Ureter (tissue), 1 donor: ENCODE measurements at regions not wholly inside any gene's neighbourhood (a gene's known extent, or its start where the extent isn't known, plus 50 kb on each side); places are given as distances from the start of the nearest gene placed in this dataset.

Experiments used
- DNase-seq: peaks from one replicate; pipeline ENCODE4 v3.0.0-alpha.2; 2020; ENCODE audit warnings: low spot score
- donor health status: DM: yes; HTN: yes; CAD: no.

GRCh38 chr12:83823386-83824045, 1089.1 kb downstream of the SLC6A15 start:
- no peak for DNase-seq

DNA sequence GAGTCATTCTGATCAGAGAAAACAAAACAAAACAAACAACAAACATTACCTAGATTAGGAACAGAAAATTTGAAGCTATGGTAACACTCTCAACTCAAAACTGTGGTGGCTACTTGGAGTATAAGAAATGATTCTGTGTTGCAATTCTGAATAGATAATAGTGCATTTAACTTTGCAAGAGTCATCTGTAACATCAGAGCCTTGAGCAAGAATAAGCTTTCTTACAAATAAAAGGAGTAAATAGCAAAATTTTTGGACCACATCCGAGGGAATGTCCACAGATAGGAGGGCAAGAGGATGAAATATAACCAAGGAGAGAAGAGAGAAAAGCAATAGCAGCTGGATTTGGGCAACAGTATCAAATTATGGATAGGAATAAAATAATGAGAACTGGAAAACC, 1090.6 kb downstream of the SLC6A15 start:
- DNase-seq, result no peak

DNA sequence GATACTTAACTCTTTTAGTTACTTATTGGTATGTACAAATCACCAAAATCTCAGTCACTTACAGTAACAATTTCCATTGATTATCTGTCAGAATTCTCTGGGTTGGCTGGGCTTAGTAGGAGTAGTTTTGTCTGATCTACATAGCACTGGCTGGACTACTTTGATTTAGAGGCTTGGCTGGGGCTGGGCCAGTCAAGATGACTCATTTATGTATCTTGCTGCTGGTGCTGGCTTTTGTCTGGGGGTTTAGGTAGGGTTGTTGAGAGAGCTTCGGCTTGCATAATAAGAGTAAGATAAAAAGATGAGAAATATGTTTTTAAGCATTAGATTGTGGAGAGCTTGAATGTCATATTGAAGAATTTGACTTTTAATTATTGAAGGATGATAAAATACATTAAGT, 1093.7 kb downstream of the SLC6A15 start:
- DNase-seq, result no peak

DNA sequence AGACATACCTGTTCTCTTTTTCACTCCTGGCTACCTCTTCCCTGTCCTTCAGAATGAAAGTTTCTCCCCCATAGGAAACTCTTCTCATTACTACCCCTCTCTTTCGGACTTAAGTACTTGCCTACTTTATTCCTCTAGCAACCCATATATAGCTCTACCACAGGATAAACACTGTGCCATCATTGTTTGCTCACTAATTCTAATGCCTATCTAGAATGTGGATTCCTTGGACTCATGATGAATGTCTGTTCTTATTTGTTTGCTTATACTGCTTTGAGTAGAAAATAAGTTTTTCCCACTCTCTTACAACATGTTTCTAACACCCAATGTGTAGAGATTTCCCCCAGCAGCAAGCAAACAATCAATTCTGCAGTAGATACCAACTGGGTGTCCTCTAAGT, 1094.9 kb downstream of the SLC6A15 start:
- DNase-seq, result no peak

DNA sequence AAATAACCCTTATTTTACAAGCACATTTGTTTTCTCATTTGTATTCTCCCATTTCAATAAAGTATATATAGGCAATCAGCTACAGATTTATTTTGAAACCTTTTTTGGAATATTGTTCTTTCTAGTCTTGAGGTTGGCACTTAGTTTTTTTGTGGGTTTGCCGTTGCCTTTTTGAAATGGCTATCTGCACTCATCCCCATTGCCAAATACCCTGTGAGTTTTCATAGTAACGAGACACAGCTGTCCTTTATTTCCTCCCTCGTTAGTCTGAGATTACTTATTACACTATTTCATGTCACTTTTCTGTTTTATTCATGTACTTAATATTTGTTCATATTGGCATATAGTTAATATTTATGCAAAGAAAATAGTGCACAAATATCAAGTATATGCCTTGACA, 1104.0 kb downstream of the SLC6A15 start:
- DNase-seq, result no peak

- no peak for DNase-seq
Observed at GRCh38 chr12:83807871-83808270, 1104.7 kb downstream of the SLC6A15 start.

GRCh38 chr12:83805873-83806272, 1106.7 kb downstream of the SLC6A15 start:
- DNase-seq, result no peak

GRCh38 chr12:83805156-83805772, 1107.3 kb downstream of the SLC6A15 start:
- no peak for DNase-seq

DNA sequence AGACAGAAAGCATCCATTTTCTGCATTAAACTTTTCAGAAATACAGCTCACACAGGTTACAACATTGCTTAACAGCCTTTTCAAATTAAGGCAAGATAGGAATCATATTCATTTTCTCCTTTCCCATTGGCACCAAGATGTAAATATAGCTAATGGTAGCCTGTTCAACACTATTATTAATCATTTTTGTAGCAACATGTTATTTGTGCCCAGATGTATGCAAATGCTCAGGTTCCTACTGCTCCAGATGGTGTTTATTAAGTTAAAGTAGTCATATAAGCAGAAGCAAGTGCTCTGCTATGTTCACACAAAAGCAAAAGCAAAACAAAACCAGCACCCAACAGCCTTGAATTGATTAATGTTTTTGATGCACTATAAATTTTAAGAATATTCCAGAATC, 1110.6 kb downstream of the SLC6A15 start:
- no peak for DNase-seq

DNA sequence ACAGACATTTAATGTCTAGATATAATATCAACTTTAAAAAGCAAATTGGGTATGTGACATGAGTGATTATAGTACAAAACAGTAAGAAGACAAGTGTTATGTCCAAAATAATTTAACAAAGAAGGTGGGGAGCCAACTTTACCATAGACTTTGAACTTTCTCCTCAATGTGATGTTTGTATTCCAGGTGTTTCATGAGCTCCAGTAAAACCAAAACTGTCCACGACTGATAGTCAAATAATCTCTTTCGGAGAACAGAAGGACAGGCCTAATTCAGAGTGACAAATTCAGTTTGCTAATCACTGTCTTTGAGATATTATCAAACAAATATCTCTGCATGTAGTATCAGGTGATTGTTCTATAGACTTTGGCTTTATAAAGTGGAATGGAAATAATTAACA, 1112.6 kb downstream of the SLC6A15 start:
- DNase-seq, result no peak

DNA sequence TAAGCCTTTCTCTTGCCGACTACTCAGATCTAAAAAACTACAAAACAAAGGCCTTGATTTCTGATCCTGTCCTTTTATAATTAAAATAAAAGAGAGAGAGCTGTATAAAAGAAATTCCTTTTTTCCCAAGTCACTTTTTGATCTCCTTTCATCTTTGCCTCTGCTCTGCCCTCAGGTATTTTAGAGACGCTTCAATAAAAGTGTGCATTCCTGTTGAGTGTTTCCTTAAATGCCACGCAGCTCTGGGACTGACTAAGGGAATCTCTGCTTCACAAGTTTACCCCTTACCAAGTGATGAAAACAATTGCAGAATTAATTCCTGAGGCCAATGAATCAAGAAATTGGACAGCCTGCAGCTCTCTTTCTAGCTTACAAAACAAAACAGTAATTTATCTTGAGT, 1109.8 kb downstream of the TMTC2 start:
- no peak for DNase-seq

DNA sequence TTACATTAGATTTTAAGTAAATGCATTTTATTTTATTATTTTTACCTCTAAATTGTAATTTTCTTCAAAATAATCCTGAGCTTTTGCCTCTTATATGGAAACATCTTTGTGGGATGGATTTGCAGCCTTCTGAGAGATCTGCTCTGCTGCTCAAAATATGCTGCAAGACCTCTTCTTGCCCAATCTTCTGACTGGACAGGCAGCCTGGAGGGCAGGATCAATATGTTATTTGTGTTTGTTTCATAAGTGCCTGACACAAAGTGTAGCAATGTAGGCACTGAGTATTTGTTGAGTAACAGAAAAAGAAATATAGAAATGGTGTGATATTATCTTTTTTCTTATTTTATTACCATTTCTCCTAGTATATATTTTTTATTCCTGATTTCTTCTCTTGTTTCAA, 1106.9 kb downstream of the TMTC2 start:
- DNase-seq, result no peak

- no peak for DNase-seq
Observed at GRCh38 chr12:83784298-83784890, 1097.7 kb downstream of the TMTC2 start.

- DNase-seq, result no peak
Observed at GRCh38 chr12:83779526-83779925, 1092.8 kb downstream of the TMTC2 start.

GRCh38 chr12:83769151-83769550, 1082.4 kb downstream of the TMTC2 start:
- DNase-seq, result no peak

- no peak for DNase-seq
Observed at GRCh38 chr12:83767723-83768122, 1081.0 kb downstream of the TMTC2 start.

DNA sequence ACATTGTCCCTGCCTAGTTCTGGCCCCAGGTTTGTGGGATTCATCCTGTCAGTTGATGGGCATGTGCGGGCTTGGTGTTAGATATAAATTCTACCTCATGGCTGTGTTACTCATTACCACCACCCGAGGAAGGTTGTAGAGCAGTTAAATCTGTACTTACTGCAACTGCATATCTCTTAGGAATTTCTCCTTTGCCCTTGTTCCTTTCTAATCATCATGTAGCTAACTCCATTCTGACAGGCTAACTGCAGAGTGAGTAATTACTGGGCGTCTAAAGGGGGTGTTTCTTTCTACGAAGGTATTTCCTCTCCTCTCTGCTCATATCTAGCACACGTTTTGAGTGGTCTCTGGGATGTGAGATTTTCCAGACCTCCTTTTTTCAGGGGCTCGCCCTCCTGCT, 1076.7 kb downstream of the TMTC2 start:
- DNase-seq, result no peak

GRCh38 chr12:83759906-83760305, 1073.2 kb downstream of the TMTC2 start:
- DNase-seq, result no peak

DNA sequence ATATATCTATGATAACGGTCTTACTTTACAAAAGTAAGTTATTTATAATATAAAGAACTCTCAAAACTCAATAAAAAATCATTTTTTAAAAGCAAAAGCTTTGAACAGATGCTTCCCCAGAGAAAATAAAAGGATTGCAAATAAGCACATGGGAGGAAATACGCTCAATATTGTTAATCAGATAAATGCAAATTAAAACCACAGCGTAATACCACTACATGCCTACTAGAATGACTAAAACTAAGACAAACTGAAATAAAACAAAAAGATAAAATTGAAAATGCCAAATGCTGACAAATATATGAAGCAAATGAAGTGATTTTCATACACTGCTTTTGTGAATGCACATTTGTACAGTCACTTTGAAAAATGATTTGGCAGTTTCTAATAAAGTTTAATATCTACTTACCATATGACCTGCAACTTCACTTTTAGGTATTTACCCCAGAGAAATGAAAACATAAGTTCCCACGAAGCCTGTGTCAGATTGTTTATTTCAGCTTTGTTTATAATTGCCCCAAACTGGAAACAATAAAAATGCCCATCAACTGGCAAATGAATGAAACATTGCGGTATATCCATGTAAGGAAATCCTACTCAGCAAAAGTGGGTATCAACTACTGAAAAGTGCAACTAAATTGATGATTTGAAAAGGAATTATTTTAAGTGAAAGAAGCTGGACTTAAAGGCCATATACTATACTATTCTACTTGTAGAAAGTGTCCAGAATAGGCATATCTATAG, 1072.4 kb downstream of the TMTC2 start:
- no peak for DNase-seq

DNA sequence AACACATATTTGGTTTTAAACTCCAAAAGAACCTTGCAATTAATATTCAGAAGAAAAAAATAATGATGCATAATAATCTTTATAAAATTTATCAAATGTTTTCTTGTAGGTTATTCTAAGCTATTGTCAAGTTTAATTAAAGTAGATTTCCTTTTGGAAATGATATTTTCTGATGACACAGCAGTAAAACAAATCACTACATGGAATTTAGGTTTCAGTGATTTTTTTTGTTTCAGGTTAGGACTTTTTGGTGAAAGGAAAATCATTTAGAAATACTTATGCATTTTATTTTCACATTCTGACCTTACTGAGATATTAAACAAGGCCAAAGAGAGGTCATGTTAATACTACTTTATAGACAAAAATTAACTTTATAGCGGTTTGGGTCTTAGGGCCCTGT, 1067.2 kb downstream of the TMTC2 start:
- no peak for DNase-seq

DNA sequence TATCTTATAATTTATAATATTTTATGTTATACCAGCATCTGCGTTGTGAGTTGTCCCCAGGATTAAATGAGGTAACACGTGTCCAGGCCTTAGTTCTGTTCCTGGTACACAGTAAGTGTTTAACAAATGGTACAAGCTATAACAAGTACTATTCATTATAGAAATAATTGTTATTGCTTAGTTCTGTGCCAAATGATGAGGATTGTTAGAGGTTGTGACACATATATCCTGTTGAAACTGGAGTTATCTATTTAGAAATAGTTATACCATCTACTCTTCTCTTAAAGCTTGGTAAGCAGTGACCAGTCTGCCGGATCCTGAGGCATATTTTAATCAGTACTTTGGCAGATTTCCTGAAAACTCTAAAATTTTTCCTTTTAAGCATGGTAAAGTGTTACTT, 1066.5 kb downstream of the TMTC2 start:
- no peak for DNase-seq

GRCh38 chr12:83739607-83740006, 1052.9 kb downstream of the TMTC2 start:
- DNase-seq, result no peak

- DNase-seq, result no peak
Observed at GRCh38 chr12:83710851-83711250, 1024.1 kb downstream of the TMTC2 start.
